HG03378 (cell line): ENCODE measurements at regions not wholly inside any gene's neighbourhood (a gene's known extent, or its start where the extent isn't known, plus 50 kb on each side); places are given as distances from the start of the nearest gene placed in this dataset.

Experiments
- ATAC-seq: cut with Tn5 transposase; IDR thresholded peaks from one replicate; pipeline ENCODE4 v1.9.1; 2021; ENCODE audit warnings: mild to moderate bottlenecking, moderate library complexity; ENCODE audit not compliant: unreplicated experiment

DNA sequence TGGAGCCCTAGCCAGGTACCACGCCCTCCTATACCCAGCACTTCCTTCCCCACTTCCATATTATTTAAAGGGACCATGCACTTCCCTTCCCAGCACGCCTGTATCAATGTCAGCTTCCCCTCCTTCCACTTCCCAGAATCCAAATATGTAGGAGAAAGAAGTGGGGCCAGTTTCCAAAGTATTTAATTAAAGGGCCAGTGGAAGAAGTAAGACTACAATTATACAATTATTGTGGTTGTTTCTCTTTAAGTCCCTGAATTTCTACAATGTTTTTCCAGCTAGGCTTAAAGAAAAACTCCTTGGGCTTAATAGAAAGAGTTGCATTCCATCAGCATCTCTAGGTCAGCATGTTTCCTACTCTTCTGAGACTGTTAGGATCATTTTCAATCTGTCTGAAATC lies 515.8 kb downstream of the PREX1 start:
- ATAC-seq: no peak

DNA sequence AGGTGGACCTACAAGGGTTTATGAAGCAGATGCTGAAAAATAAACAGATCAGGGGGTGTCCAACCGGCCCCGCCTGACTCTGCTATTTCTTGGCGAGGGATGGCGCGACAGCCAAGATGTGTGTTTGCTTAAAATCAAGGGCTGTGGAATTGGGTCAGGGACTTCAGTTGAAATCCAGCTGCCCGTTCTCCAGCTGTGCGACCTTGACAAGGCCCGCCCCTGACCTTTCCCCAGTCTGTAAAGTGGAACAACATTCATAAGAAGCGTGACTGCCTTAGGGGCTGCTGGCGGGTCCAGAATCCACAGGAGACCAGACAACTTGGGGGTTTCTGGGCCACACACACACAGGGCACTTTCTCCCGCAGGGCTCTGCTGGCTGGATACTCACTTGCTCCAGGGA lies 517.5 kb downstream of the PREX1 start:
- no peak for ATAC-seq

DNA sequence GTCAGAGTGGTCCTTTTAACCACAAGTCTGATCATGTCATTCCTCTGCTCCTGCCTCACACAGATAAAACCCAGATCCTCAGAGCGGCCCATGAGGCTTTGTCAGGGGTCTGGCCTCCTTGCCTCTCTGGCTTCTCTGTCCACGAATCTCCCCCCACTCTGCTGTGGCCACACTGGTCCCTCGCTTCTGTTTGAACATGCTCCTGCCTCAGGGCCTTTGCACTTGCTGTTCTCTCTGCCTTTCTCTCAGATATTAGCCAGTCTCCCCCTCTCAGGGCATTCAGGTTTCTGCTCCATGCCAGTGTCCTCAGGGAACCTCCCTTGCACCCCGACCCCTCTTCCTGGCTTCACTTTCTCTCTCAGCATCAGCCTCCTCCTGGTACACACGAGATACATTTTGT lies 518.5 kb downstream of the PREX1 start:
- no peak for ATAC-seq

DNA sequence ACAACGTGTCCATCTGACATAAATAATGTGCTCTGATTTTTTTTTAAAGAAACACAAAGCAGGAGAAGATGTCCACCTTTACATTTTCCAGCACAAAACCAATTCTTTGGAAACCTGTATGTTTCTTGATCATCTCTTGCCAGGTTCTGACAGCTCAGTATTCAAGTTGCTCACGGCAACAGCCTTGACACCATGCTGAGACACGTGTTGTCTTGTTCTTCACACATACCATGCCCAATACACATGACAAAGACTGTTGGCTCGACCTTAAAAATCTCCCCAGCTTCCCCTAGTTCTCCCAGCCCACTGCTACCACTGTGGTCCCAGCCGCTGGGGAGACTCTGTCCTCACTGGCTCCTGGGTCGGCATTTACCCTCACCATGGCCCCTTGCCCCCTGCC lies 518.9 kb downstream of the PREX1 start:
- no peak for ATAC-seq

DNA sequence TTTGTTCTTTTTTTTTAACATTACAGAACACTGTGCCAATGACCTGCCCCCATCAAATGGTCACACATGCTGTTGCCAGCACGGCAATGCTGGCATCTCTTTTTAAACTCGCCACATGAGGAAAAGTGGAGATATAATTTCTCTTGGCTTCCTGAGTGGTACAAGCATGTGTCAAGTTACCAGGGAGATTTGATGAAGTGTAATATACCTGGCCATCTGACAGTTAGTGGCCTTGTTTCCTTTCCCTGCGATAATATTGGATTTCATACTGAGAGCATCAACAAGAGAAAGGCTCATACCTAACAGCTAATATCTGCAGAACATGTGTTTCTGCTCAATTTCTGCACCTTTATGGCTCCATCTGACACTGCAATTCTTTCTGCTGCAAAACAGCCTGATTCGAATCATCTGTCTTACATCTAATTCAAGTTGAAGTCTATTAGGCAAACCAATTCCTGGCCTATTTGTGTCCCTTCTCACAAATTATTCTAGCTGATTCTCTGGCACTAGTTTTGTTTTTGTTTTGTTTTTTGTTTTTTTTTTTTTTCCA lies 519.5 kb downstream of the PREX1 start:
- ATAC-seq: no peak

DNA sequence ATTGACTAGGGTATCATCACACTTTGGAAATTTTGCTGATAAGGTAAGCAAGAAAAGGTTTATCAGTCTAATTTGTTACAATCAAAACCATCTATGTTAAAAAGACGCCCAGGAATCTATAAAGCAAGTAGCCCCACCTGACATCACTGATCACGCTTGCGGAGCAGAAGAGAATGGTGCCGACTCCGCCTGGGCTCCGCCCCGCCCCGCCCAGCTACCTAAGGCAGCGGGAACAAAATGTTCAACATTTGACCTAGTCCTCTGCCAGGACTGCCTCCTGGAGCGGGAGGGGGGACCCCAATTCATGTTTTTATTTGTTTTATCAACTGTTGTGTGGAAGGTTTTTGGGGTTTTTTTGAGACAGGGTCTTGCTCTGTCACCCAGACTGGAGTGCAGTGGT lies 520.5 kb downstream of the PREX1 start:
- no peak for ATAC-seq

DNA sequence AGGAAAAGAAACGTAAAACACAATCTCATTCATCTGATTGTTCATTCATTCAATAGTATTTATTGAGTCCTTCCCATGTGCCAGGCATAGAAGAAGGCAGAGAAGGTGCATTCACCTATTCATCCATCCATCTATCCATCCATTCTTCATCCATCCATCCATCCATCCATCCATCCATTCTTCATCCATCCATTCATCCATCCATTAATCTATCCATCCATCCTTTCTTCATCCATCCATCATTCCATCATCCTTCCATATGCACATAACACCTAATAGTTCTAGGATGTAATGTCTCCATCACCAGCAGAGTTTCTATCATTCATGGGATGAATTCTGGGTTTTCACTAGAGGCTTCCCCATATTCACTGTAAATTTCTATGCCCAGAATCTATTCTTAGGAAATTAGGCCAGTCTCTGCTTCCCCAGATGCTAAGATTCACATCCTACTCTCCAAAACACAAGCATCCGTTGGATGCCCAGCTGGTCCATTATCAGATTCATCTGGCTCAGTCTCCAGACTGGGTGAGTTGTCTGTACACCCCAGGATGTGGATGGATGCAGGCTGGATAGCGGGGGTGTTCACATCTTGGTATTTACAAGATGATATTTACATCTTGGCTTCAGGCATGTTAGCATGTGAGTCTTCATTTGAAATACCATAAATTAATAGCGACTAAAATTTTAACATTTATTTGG lies 517.7 kb upstream of the SULF2 start:
- ATAC-seq: no peak

DNA sequence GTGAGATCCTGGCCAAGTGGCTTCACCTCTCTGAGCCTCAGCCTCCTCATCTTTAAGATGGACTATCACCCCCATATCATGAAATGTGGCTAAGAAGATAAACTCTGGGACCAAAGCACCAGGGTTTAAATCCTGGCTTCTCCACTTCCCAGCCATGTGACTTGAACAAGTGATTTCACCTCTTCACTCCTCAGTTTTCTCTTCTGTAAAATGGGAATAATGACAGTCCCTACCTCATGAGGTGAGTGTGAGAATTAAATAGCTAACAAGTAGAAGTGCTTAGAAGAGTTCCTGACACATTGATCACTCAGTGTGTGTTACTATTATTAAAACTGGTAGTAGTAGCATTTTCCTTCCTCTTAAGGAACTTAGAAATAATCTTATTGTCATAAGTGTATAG lies 516.9 kb upstream of the SULF2 start:
- no peak for ATAC-seq

DNA sequence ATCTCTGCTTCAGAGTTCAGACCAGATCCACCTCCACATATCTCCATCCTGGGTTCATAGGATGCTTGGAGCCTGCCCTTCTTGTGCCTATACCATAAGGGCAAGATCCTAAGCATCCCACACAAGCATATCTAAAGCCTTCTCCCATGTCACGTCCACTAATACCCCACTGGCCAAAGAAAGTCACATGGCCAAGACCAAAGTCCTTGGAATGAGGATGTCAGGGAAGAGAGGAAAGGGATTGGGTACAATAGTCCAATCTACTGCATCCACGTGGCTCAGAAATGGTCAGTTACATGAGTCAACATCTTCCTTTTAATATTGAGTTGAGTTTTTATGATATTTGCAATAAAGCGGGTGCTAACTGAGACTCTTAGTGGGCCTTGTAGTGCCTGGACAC lies 515.9 kb upstream of the SULF2 start:
- no peak for ATAC-seq

DNA sequence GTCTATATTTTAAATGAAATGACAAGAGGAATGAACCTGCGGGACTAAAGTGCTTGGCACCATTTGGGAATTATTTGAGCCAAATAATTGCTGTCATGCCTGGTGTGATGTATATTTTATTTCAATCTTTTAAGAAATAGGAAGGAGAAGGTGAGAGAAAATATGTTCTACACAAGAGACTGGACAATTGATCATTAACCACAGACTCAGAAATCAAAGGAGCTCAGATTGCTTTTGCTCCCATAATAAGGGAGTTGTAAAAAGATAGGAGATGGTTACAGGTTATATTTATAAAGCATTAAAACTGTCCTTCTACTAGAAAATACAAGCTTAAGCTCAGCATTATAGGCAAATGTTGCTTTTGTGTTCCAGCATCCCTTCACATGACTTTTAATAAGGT lies 515.2 kb upstream of the SULF2 start:
- no peak for ATAC-seq

DNA sequence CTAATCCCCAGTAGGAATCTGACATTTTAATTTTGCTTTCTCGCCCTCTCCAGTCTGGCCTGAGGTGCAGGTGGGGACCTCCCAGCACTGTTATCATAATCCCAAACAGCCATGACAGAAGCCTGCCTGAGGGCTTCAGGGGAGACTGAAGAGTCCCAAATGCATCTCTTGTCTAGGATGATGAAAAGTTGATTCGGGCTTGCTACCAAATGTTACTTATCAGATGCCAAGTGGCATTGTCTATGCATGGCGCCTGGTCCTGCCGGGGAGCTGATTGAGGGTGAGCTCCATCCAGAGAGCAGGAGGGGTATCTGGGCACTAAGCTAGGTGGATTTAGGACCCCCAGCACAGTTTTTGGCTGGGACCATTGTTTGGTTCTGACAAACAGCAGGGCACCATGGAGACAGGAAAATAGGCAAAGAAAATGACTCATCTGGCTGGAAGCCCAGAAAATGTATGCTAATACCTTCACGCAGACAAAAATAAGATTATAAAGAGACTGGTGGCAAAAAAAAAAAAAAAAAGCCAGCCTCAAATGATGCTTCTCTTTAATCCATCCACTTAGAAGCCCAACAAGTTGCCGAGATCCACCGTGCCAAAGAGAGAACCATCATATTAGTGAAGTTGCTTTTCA lies 513.7 kb upstream of the SULF2 start:
- no peak for ATAC-seq

DNA sequence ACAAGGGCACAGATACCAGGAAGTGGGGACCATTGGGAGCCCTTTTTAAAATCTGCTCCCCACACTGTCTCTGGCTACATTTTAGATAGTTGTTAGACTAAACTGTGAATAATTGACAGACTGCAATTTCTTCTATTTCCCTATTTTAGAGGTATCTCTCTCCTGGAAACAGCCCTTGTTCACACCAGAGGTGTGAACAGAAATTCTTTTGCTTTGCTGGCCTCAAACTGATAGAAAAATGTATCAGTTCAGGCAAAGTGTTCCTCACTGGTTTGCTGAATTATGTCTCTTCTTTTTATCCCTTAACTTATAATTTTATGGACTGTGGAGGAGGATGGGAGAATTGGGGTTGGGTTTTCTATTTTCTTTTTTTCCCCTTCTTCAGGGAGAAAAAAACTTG lies 513.2 kb upstream of the SULF2 start:
- no peak for ATAC-seq

DNA sequence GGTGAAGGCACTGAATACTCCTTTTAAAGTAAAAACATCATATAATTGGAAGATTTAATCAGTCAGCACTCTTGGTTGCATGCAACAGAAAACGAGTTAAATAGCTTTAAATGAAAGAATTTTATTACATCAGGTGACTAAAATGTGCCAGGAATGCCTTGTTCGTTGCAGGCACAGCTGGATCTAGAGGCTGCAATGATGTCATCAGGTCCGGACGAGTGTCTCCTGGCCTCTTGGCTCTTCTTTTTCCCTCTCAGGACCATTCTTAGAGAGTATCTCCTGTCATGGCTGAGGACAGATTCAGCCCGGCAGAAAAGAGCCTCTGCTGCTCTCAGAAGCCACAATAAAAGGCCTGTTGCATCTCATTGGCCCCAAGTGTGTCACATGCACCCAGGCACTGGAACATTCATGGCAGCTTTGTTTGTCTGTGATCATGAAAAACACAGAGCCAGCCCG lies 510.7 kb upstream of the SULF2 start:
- ATAC-seq: no peak

DNA sequence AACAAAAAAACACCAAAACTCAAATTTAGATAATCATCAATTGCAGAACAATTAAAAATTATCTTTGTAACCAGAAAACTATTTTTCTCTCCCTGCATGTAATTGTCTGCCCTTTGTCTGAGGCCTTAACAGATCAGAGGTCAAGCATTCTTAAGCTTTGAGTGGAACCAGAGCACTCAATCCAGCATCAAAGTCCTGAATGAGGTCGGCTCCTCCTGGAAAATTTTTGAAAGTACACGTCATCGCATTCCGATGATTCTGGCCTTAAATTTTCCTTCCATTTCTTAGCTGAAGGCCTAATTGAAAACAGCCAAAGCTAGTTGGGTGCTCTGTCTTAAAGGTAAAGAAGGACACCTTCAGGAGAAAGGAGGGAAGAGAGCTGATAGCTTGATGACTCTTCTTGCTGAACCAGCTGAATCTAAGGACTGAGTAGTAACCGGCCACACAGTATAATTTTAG lies 510.2 kb upstream of the SULF2 start:
- no peak for ATAC-seq

DNA sequence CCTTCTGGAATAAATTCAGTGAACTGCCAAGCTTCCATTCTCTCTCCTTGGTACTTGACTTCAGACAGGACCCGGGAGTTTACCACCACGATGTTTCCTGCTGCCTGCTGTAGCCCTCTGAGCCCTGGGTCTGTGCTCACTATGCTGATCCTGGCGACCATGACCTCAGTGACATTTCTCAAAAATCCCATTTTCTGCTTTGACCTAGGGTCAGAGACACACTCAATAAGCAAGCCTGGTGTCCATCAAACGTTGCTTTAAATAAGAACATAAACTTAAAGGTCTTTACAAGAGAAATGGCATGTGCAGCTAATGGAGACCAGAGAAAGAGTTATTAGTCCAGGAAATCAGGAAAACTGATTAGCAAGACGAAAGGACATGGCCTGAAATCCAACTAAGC lies 509.7 kb upstream of the SULF2 start:
- no peak for ATAC-seq

DNA sequence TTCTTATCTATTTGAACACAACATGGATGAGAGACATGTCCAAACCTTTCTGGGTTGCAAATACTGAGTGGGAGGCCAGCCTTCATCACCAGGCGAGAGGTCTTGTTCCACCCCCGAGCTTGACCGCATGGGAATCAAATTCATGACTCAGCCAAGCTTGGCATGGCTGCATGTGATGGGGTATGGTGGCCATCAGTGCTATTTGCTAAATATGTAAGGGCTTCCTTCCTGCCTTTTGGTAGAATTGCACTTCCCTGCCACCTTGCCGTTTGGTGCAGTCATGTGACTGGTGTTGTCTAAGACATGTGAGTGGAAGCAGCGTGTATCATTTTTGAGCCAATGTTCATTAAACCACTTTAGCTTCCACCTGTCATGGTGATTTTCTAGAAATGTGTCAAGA lies 508.9 kb upstream of the SULF2 start:
- no peak for ATAC-seq

DNA sequence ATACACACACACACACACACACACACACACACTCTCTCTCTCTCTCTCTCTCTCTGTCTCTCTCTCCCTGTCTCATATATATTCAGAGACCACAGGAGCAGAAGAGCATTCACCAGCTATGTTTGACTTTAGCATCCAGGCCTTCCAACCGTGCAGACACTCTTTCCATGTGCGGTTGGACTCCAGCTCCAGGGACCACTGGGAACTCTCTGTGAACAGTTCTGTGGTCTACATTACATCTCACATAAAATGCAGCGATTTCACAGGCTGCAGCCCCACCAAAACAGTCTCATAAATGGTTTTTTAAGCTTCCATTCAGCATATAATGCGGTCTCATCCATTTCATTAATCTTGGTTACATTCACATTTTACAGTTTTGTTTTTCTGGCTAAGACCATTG lies 508.4 kb upstream of the SULF2 start:
- no peak for ATAC-seq

DNA sequence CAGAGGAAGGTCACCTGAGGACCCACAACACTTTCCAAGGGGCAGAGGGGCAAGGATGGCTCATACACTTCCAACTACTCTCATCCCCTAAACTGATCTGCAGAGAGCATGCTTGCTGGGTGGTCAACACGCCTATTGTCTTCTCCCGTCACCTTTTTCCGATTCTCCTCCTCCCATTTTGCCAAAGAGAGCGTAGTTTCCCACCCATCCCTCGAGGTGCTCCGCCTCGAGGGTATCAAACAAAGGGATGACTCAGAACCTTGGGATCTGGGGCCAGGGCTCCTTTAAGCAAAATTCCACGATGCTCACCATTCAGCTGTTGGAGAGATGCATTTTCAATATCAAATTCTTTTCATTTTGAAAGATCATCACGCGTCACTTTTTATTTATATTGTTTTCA lies 507.5 kb upstream of the SULF2 start:
- no peak for ATAC-seq

DNA sequence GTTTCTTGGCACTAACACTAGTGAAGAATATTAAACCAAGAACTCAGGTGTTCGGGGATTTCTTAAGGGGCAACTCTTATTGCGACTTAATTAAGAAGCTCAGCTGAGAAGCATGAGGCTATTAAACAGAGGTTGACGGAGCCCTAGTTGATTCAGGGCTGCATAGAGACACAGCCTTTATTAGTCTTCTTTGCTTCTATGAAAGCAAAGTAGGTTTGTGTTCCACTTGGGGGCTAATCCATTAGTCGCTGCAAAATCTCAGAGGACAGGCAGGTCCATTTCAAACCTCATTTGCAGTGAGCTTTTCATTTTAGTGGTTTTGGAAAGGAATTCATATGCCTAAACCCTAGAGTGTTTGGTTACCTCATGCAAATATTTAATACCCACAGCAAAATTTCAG lies 506.6 kb upstream of the SULF2 start:
- ATAC-seq: no peak

DNA sequence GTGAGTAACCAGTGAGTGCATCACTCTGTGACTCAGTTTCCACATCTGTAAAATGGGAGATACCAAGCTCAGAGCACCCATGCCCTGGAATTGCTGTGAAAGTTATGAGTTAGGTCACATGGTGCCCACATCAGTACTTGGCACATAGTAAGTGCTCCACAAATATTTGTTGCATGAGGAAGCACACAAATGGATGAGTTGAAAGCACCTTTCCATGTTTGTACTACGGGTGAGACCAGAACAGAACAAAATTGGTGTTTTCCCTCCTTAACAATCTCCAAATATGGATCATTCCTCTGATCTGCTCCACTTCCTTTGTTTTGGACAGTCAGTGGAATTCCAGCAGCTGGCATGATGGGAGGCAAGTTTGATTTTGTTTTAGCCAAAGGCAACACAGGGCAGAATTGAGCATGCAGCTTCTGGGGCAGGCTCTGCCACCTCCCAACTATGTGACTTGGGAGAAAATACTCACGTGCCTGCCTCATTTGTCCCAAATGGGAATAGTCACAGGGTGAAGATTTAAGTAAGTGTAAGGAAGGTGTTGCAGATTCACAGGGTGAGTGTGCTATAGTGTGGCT lies 503.7 kb upstream of the SULF2 start:
- ATAC-seq: no peak

DNA sequence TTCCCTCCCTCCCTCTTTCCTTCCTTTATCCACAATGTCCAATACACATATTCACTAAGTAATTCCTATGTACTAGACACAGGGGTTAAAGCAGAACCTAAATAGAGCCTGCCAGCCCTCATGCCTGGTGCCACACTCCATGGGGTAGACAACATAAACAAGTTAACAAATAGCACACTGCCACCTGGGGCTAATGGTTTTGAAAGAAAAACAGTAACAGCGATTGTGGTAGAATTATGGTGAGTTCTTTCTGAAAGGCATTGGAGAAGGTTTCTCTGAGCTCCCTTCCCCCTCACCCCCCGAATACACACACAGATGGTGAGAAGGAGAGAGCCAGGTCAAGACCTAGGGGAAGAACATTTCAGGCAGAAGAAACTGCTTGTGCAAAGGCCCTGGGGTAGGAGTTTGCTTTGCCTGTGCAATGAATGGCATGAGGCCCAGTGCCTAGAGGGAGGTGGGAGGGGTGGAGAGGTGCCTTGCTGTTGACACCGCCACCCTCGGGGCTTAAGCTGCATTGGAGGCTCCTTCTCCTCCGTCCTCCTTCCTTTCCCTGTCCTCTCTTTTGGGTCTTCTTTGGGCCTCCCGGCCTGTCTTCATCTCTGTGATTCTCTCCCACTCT lies 502.4 kb upstream of the SULF2 start:
- ATAC-seq: no peak

DNA sequence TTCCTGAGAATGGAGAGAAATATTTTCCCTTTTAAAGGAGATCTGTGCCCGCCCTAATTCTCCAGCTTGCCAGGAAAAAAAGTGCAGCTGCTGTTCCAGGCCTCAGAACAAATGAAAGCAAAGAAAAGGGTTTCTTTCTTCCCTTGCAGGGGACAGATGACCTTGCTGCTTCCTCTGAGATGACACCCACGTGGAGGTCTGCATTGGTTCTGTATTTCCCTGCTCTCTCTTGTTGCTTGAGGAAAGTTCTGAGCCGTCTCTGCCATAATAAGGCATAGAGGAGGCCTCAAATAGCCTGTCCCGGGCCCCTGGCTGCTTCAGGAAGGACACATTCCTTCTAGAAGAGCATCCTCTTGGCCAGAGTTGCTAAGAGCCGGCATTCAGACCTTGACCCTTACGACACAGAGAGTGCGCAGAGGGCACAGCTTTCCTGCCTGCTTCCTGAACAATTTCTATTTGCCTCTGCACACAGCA lies 501.8 kb upstream of the SULF2 start:
- ATAC-seq: no peak
